Uterus (tissue), 2 donors: ENCODE measurements at regions not wholly inside any gene's neighbourhood (a gene's known extent, or its start where the extent isn't known, plus 50 kb on each side); places are given as distances from the start of the nearest gene placed in this dataset.

ENCODE experiments used
- CTCF ChIP-seq, 4 experiments: fragments of 200-600 bp in 2 of 4; fragments of 450-650 bp in 2 of 4; sonication (generic) in 2 of 4; IDR thresholded peaks; one replicate each; pipeline ENCODE4 v1.5.1; 2016 to 2019; ENCODE audit warnings: antibody characterized with exemption in 4 of 4, mild to moderate bottlenecking in 2 of 4, moderate library complexity in 1 of 4
- POLR2A ChIP-seq, 2 donors: fragments of 450-650 bp; IDR thresholded peaks; one replicate each; pipeline ENCODE4 v1.6.1; 2016; ENCODE audit warnings: antibody characterized with exemption in 2 of 2, mild to moderate bottlenecking in 1 of 2, moderate library complexity in 1 of 2

- no peak for TF ChIP-seq CTCF (IDR thresholded peaks at IDR 0.05)
- no peak for TF ChIP-seq POLR2A (IDR thresholded peaks at IDR 0.05)
Measured at GRCh38 chr3:74443102-74443501, 171.4 kb downstream of the CNTN3 start.
